GM18508 (cell line): ENCODE measurements at regions not wholly inside any gene's neighbourhood (a gene's known extent, or its start where the extent isn't known, plus 50 kb on each side); places are given as distances from the start of the nearest gene placed in this dataset.

Source experiments
- ATAC-seq: cut with Tn5 transposase; IDR thresholded peaks from one replicate; pipeline ENCODE4 v1.9.1; 2021; ENCODE audit warnings: moderate number of reproducible peaks; ENCODE audit not compliant: insufficient read depth, unreplicated experiment

DNA sequence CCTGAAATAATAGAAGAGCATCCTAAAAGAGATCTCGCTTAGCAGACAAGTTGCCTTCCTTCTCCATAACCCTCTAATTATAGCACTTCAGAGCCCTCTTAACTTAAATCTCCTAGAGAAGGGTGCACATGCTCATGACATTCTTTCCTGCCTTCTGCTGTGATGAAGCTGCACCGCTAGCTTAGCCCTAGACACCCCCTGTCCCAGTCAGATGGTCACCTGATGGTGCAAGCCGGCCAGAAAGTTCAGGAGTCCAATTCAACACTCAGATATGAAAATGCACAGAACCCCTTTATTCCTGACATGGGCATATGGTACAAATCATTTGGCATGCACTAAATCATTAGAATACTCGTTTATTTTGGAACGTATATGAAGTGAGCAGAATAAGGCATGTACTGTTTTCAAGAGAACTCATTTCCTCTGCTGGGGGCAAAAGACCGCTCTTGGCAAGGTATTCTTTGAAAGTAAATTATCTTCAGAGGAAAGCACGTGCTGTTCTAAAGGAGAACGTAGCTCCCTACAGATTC is 420.4 kb upstream of the PROK2 start:
- ATAC-seq: no peak

DNA sequence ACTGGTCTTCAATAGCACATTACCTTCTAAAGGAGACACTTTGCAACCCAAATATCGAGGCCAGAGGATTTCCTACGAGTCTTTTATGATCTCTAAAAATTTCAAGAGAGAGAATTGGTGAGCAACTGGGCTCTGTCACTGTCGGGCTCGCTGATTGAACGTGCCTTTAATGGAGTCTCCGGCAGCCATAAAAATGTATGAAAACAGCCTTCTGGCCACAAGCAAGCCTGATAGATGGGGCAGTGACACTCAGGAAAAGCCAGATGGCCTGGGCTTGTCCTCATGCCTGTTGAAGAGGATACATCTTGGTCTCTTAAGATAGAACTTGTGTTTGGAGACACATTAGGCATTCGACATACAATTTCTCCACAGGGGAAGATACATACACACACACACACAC is 419.5 kb upstream of the PROK2 start:
- no peak for ATAC-seq

DNA sequence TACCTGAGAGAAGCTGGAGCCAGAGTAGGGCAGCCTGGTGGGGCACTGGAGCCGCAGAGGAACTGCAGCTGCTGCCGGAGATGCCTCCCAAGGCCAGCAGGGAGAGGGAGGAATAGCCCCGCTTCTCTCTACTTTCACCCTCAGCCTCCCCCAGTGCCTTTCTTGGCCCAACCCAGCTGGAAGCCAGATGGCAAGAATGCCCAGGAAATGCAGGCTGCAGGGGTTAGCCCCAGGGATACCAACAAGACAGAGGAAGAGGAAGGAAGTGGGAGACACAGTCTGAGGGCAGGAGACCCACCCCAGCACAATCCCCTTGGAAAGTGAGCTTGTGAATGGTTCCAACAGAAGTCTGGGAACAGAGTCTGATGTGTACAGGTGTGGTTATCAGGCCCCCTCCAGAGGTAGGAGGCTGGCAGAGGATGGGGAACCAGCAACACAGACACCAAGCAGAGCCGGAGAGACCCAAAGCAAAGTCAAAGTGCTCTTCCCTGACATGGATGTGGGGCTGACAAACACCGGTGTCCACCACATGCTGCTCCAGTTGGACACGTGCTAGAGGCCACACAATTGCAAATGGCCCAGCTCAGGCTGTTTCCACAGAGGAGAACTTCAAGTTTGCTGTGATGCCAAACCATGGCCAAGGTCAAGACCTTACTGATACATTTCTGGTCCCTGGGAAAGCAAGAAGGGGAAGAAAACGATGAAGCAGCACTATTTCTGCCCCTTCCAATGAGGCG is 418.8 kb upstream of the PROK2 start:
- no peak for ATAC-seq

DNA sequence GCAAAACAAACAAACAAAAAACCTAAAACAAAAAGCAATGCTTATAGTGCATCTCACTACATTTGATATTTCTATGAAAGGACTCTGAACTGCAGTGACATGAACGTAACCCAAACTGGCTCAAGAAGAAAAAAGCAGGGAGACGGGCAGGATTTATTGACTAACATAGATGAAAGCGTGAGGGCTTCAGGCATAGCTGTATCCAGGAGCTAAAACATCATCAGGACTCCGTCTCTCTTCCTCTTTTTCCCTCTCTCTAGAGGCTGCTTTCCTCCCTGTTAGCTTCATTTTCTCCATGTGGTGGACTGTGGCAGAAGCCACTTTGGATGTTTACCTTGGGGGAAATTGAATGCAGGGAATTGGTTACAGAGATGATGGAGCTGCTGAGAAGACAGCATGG is 418.2 kb upstream of the PROK2 start:
- no peak for ATAC-seq

DNA sequence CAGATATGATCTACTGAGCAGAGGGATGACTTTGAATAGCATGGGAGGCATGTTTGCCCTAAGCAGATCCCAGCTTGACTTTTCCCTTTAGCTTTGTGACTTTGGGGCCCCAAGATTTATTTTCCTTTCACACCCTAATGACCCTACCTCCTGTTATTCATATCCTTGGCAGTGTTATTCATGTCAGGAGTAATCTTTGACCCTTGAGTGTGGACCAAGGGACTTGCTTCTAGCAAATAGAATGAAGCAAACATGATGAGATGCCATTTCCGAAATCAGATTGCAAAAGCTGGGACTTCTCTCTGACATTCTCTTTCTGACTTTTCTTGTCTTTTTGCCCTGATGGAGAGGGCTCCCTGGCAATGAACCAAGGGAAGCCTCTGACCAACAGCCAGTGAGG is 415.4 kb upstream of the PROK2 start:
- no peak for ATAC-seq

DNA sequence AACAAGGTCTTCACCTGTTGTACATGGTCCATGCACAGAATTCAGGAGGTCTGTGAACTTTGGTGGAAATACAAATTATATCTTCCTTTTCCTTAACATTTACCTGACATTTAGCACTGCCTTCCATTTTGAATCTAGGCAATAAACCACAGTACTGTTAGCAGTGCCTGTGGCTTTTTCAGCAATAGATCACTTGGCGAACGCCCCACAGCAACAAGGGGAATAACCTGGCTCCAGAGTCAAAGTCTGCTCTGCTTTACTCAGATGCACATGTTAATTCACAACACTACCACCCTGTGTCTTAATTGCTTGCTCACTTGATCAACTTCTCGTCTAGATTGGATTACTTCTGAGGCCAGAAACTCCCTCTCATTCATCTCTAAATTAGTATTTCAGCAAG is 414.6 kb upstream of the PROK2 start:
- ATAC-seq: no peak

DNA sequence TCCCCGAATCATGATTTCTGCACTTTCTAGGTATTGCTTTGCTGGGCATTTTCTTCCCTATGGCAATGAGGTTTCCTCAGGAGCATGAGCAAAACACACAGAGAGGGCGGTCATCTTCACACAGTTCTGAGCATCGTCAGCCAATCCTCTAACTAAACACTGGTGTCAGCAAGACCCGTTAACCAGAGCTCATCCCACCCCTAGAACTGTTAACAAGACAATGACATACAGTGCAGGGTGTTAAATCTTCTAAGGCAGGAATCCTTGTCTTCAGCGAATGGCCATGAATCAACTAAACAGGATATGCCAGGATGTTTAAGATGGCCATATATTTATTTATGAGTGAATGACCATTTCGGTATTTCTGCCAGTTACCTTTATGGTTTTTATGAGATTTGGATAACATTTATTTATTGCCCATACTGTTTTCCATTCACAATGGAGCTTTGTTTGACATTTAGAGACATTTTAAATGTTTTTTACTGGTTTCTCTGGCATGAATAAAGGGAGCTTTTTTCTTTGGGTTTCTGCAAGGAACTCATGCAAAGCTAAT is 411.5 kb upstream of the PROK2 start:
- no peak for ATAC-seq

DNA sequence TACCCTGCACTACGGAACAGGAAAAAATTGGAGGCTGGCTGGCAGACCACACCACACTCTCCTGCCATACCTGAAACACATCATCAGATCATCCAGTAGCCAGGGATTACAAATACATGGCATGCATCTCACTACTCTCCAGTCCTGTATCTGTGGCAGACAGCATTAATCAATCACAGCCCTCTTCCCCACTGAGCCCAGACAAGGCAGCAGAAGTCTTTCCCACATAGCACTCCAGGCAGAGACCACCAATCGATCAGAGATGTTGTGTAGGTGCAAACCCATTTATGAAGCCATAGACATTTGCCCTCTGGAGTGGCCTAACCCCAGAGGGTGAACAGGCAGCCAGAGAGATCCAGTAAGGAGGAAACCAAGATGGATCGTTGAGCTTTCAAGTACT is 410.9 kb upstream of the PROK2 start:
- ATAC-seq: no peak

DNA sequence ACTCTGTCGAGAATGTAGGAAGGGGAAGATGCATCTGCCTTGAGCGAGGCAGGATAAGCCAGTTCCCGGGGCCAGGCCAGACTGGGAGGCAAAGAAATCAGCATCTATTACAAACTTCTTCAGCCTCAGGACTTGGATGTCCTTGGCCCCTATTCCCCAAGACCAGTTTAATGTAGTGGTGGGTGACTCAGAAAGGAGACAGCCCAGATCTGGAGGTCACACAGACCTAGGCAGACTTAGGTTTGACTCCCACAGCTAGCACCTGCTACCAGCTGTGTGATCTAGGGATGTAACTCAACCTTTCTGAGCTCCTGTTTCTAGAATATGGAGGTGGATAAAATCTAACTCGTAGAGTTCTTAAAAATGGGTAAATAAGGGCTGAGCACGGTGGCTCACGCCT is 409.5 kb upstream of the PROK2 start:
- no peak for ATAC-seq

DNA sequence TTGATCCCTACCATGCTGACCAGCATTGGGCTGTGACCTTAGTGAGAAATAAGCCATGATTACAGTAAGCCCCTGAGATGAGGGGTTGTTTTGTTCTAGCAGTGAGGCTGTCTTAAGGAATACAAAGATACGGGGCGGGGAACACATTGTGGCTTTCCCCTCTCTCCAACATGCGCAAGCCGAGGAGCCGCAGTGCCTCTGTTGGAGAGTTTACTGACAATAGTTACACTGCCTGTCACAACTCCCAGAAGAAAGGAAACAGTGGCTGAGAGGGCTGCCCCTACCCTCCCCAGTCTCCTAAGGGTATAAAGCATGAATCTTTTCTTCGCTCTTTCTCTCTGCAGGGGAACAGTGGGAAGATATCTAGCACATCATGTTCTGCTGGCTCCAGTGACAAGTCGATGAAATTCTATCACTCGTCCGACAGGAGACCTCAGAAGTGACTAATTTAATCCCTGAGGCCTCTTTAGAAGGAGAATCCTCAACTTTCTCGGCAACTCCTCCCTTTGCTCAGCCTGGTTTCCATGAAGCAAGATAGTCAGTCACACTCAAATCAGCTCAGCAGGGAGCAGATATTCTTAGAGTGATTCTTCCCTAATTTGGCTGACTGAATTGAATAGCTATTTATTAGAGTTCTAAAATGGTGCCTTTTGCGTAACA is 409.0 kb upstream of the PROK2 start:
- ATAC-seq: no peak

DNA sequence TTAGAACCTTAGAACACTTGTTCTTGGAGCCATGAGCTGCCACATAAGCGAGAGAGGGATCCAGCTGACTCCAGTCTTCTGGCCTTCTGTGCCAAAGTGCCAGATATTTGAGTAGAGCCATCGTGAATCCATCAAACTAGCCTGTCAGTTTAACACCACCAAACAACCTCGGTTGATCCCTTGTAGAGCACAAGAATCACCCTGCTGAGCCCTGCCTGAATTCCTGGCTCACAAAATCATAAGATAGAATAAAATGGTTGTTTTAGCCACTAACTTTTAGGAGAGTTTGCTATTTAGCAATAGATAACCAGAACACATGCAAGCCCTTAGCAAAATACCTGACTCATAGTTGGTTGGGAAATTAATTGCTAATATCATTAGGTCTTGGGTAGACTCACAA is 407.6 kb upstream of the PROK2 start:
- no peak for ATAC-seq

DNA sequence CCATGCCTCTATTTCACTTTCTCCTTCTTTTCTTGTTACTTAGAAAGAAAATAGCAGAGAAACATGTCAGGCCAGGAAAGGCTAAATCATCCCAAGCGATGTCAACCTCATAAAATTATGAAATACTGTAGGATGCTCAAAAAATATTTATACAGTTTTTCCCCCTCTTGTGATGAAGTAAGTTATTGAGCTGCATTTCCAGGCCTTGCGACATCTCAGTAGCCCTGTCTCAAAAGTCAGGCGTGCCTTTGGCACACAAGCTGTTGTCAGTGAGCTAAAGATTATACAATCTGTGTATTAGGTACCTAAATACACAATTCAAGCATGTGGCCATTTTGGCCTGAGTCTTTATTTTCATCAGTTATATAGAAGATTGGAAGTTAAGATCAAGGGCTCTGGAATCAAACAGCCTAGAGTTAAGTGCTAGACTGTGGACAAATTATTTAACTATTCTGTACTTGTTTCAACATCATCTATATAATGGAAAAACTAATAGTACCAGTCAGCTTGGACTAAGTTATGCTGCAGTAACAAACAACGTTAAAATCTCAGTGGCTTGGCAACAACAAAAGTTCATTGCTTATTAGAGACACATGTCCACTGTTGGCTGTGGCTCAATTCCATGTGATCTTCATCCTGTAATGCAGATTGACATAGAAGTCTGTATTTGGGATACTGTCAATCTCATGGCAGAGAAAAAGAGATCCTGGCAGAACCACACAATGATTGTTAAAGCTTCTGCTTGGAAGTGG is 406.4 kb upstream of the PROK2 start:
- no peak for ATAC-seq

DNA sequence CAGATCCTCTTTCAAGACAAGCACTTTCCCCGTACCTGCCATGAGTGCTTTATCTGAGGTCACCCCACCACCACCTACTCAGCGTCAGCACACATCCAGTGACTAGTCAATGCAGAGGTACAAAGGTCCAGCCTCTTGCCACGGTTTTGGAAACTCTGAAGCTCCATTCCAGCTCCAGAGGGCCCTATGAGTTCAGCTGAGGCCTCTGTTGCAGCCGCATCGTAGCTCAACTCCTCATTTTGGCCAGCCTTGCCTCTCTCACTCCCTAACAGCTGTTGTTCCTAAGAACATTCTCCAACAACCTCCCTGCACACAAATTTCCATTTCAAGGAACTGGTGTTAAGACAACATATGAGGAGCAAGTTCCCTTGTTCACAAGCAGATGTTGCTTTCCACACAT is 405.1 kb upstream of the PROK2 start:
- ATAC-seq: no peak

DNA sequence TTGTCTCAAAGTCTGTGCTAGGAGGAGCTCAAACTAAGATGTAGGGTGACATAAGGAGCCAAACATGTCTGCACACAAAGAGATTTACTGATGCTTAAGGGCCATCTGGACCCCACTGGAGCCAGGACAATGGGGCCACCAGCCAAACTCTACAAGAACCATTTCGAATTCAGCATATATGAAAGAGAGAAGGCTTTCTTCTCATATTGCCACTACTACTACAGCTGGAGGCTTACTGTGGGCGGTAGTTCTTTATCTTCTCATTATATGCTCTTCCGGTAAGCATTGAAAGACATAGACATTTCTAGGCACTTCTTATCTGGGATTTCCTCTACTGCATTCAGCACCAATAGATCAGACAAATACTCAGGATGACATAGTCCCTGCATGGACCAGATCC is 404.4 kb upstream of the PROK2 start:
- no peak for ATAC-seq

DNA sequence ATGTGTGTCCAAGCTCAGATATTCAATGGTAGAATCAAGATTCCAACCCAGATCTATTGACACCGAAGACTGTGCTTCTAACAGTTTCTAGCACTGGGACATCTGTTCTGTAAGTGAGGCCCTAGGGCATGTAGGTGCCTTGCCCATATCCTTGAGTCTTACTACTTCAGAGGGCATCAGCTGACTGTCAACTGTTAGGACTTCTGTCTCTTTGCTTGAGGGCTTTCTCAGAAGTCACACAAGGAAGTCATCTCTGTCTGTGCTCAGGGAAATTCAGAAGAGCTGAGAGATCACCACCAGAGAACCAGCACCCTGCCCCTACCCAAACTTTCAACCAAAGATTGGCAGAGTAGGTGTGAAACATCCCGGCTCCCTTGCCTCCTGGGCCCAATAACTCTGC is 403.6 kb upstream of the PROK2 start:
- ATAC-seq: no peak

DNA sequence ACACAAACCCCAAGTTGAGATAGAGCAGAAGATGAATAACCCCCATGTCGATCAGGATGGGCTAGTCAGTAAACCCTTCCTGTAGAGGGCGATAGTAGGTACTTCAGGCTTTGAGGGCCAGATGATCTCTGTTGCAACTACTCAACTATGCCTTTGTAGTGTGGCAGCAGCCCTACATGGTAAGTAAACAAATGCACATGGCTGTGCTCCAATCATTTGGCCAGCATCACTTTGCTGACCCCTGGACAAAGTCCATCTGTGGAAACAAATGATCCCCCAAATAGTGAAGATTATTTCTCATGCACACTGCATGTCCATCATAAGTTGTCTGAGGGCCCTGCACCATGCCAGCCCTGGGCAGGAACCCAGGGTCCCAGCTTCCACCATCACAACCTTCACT is 402.2 kb upstream of the PROK2 start:
- no peak for ATAC-seq

DNA sequence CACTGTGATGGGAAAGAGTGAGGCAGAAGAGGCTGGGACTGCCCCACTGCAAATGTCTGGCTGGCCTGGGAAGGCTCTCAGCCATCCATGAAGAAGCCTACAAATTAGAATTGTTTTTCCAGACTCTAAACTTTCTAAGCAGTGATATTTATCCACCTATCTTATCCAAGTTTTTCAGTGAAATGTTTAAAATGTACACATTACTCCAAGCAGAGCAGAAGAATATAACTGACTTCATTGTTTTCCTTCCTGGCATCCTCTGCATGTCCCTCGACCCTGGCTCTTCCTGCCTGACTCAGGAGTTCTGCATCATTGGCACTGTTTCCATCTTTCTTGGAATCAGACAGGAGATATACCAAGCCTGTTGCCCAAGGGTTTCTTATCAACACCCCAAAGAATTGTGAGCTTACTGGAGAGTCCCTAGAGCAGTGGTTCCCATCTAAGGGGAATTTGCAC is 401.5 kb upstream of the PROK2 start:
- no peak for ATAC-seq

DNA sequence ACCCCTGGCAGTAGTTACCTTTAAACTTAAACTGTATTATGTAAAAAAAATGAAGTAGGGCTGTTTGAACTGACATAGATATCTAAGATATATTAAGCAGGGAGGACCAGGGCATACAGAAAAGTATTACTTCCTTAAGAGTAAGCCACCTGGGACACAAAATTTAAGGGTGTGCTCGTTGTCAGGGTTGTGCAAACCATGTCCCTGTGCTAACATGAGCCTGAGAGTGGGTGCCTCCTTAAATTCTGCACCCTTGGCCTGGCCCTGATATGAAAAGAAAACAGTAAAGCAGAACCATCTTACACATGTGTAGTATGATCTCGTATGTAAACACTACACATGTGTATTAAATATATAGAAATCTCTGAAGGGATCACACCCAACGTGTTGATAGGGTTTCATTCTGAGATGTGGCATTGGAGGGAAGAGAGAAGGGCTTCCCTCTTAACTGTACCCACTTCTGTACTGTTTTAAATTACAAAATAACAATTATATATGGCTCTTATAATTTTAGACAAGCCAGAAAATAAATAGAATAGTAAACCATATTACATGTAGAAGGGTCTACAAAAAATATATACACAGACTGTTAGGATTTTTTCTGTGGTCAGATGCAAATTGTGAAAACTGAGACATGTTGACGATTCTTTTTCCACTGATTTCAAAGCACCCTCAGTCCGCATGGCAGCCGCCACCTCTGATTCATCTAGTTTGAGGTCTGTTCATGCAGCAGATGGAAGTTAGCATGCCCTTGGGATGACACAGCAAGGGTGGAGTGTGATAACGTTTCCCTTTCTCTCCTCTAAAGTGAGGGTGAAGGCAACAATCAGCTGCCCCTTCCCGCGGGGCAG is 400.8 kb upstream of the PROK2 start:
- no peak for ATAC-seq

DNA sequence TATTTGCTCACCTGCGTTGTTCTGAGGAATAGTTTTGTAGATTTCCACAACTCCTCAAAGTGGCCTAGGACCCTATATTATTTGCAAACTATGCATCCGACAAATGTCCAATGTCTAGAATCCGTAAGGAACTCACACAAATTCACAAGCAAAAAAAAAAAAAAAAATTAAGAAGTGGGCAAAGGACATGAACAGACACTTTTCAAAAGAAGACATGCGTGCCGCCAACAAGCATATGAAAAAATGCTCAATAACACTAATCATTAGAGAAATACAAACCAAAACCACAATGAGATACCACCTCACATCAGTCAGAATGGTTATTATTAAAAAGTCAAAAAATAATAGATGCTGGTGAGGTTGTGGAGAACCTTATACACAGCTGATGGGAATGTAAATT is 398.5 kb upstream of the PROK2 start:
- no peak for ATAC-seq

DNA sequence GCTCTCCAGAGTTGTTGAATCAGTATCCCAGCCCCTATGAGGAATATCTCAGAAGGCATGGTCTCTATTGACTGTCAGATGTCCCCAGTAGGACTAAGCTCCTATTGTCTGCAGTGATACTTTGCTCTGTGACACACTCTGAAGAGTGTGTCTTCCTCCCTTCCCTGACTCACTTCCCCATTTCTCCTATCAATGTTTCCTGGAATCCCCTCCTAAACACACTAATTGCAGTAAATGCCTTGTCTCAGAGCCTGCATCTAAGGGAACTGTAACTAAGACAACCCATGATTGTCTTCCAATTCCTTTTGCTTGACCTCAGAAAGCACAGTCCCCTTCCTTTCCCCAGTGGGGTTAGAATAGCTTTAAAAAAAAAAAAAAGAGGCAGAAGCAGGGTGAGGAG is 397.3 kb upstream of the PROK2 start:
- no peak for ATAC-seq
